NCI-H1048 (cell line): ENCODE measurements at regions not wholly inside any gene's neighbourhood (a gene's known extent, or its start where the extent isn't known, plus 50 kb on each side); places are given as distances from the start of the nearest gene placed in this dataset.
"Not testable (repeated sequence)": the region's sequence is repeated elsewhere in the genome, so short reads cannot be mapped to it uniquely, and the experiment has no call there.

ENCODE experiments used
- DNase-seq: peaks from one replicate; lab custom pipeline; 2025; lab: John Stamatoyannopoulos, UW

GRCh38 chr5:16987776-16988175, 51.7 kb upstream of the MYO10 start:
- no peak for DNase-seq

- not testable (repeated sequence) for DNase-seq
Observed at GRCh38 chr5:16990817-16991520, 54.9 kb upstream of the MYO10 start.

GRCh38 chr5:16992006-16992405, 55.9 kb upstream of the MYO10 start:
- no peak for DNase-seq

GRCh38 chr5:16992444-16992843, 56.4 kb upstream of the MYO10 start:
- no peak for DNase-seq

- DNase-seq = no peak
Observed at GRCh38 chr5:16994565-16994964, 58.5 kb upstream of the MYO10 start.

- DNase-seq = no peak
Observed at GRCh38 chr5:16995372-16995771, 59.3 kb upstream of the MYO10 start.

- DNase-seq = no peak
Observed at GRCh38 chr5:17000291-17000939, 64.3 kb upstream of the MYO10 start.

- DNase-seq = no peak
Observed at GRCh38 chr5:17001428-17001827, 65.3 kb upstream of the MYO10 start.

- DNase-seq = no peak
Observed at GRCh38 chr5:17004441-17005106, 68.5 kb upstream of the MYO10 start.

- DNase-seq = no peak
Observed at GRCh38 chr5:17005107-17005828, 69.2 kb upstream of the MYO10 start.

GRCh38 chr5:17012289-17012688, 76.2 kb upstream of the MYO10 start:
- no peak for DNase-seq

GRCh38 chr5:17014686-17015085, 78.6 kb upstream of the MYO10 start:
- DNase-seq = no peak

- no peak for DNase-seq
Observed at GRCh38 chr5:17018871-17019270, 82.8 kb upstream of the MYO10 start.

GRCh38 chr5:17019324-17019723, 83.2 kb upstream of the MYO10 start:
- no peak for DNase-seq

GRCh38 chr5:17020678-17021601, 84.9 kb upstream of the MYO10 start:
- DNase-seq = no peak

- DNase-seq = no peak
Observed at GRCh38 chr5:17021602-17021932, 85.5 kb upstream of the MYO10 start.

GRCh38 chr5:17022296-17022695, 86.2 kb upstream of the MYO10 start:
- no peak for DNase-seq

GRCh38 chr5:17024686-17025180, 88.6 kb upstream of the MYO10 start:
- DNase-seq = no peak

GRCh38 chr5:17031659-17032277, 95.7 kb upstream of the MYO10 start:
- DNase-seq = not testable (repeated sequence)

- not testable (repeated sequence) for DNase-seq
Observed at GRCh38 chr5:17032314-17032985, 96.4 kb upstream of the MYO10 start.
